Fibroblast of the conjunctiva (primary cell): ENCODE measurements at regions not wholly inside any gene's neighbourhood (a gene's known extent, or its start where the extent isn't known, plus 50 kb on each side); places are given as distances from the start of the nearest gene placed in this dataset.
"Not testable (repeated sequence)": the region's sequence is repeated elsewhere in the genome, so short reads cannot be mapped to it uniquely, and the experiment has no call there.

Experiments used
- DNase-seq: peaks from one replicate; pipeline ENCODE4 v3.0.0-alpha.2; 2010; ENCODE audit warnings: low read depth

- no peak for DNase-seq
Observed at GRCh38 chr7:131795400-131795799, 239.0 kb upstream of the PODXL start.

- no peak for DNase-seq
Observed at GRCh38 chr7:131792311-131792710, 235.9 kb upstream of the PODXL start.

GRCh38 chr7:131787101-131787500, 230.7 kb upstream of the PODXL start:
- DNase-seq: no peak

GRCh38 chr7:131786204-131786603, 229.8 kb upstream of the PODXL start:
- DNase-seq: no peak

GRCh38 chr7:131778601-131779000, 222.2 kb upstream of the PODXL start:
- DNase-seq: no peak

- no peak for DNase-seq
Observed at GRCh38 chr7:131774419-131775220, 218.2 kb upstream of the PODXL start.

- no peak for DNase-seq
Observed at GRCh38 chr7:131773413-131773812, 217.0 kb upstream of the PODXL start.

- no peak for DNase-seq
Observed at GRCh38 chr7:131769241-131769640, 212.8 kb upstream of the PODXL start.

GRCh38 chr7:131767591-131767990, 211.2 kb upstream of the PODXL start:
- DNase-seq: no peak

GRCh38 chr7:131765575-131765974, 209.1 kb upstream of the PODXL start:
- no peak for DNase-seq

GRCh38 chr7:131764143-131764775, 207.8 kb upstream of the PODXL start:
- no peak for DNase-seq

- DNase-seq: no peak
Observed at GRCh38 chr7:131762753-131763152, 206.3 kb upstream of the PODXL start.

GRCh38 chr7:131755801-131756200, 199.4 kb upstream of the PODXL start:
- not testable (repeated sequence) for DNase-seq

- no peak for DNase-seq
Observed at GRCh38 chr7:131753620-131754222, 197.3 kb upstream of the PODXL start.

- no peak for DNase-seq
Observed at GRCh38 chr7:131747658-131748232, 191.3 kb upstream of the PODXL start.

- no peak for DNase-seq
Observed at GRCh38 chr7:131745390-131746248, 189.2 kb upstream of the PODXL start.

- no peak for DNase-seq
Observed at GRCh38 chr7:131741446-131741845, 185.0 kb upstream of the PODXL start.

- no peak for DNase-seq
Observed at GRCh38 chr7:131737746-131738465, 181.5 kb upstream of the PODXL start.

GRCh38 chr7:131735101-131735500, 178.7 kb upstream of the PODXL start:
- no peak for DNase-seq

GRCh38 chr7:131733604-131734003, 177.2 kb upstream of the PODXL start:
- DNase-seq: no peak

- no peak for DNase-seq
Observed at GRCh38 chr7:131727189-131727588, 170.8 kb upstream of the PODXL start.
